ENCODE measurements at regions not wholly inside any gene's neighbourhood (a gene's known extent, or its start where the extent isn't known, plus 50 kb on each side); places are given as distances from the start of the nearest gene placed in this dataset.
A peak's percentile ranks its signal among the peaks of the same experiment; 100 is the strongest.

DNA sequence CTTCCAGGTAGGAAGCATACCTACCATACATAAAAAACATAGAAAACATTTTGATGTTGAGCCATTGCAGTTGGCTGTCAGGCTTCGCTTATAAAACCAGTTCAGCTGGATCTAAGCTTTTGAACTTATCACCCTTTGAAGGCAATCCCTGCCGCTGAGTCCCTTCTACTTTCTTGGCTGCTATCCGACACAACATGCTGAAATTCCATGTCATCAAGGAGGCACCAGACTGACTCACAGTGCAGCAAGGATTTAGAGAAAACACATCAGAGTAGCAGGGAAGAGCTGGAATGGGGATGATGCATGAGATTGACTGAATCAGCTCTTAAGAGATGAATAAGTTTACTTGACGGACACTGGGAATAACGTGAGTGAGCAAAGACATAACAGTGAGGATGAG lies 135.0 kb upstream of the MAN1A1 start:
- H3K4me3 ChIP-seq (ENCODE audit: low read depth in 2 of 2, low read length in 1 of 2) = no peak overlapping the region
- H3K27me3 ChIP-seq (ENCODE audit: insufficient read depth) = no peaks in the 10 kb centered on the region
- no peaks in the 10 kb centered on the region for H3K79me2 ChIP-seq (ENCODE audit: insufficient read depth)
- H3K4me2 ChIP-seq = no peak overlapping the region
- no peaks in the 10 kb centered on the region for H3F3A ChIP-seq (replicated peaks; ENCODE audit: insufficient read depth)
- no peaks in the 10 kb centered on the region; a peak in 1 of 4 replicates for H3K4me1 ChIP-seq (ENCODE audit: control insufficient read depth in 1 of 2, insufficient read depth in 2 of 2, low read depth in 1 of 2, low read length in 1 of 2)
- H3K27ac ChIP-seq (ENCODE audit: low read depth in 2 of 2, low read length in 1 of 2) = no peak overlapping the region
- H3K9me3 ChIP-seq = no peaks in the 10 kb centered on the region
- no peaks in the 10 kb centered on the region for H4K20me1 ChIP-seq (ENCODE audit: insufficient read depth)
- 42% methylated on average over 5 of the region's 5 CpGs for WGBS (ENCODE audit: low lambda C conversion rate)
- no peaks in the 10 kb centered on the region for H3K36me3 ChIP-seq (replicated peaks in 1 of 2; ENCODE audit: control insufficient read depth in 1 of 2, insufficient read depth in 2 of 2, low read length in 1 of 2)
- H3K9ac ChIP-seq = no peak overlapping the region
- ChIA-PET CTCF (no interaction called here), POLR2A (no interaction called here)
- no peak for DNase-seq
- H2AFZ ChIP-seq (ENCODE audit: low read depth) = no peak overlapping the region
- H3K9me2 ChIP-seq = no peaks in the 10 kb centered on the region
- TF ChIP-seq JUND (IDR thresholded peaks at IDR 0.05) = peak; percentile 43; the same call in 1 of the 2 replicates
- TF ChIP-seq NRF1 (IDR thresholded peaks at IDR 0.05; ENCODE audit: low read depth, low read length) = no peak
- TF ChIP-seq RAD21 (IDR thresholded peaks at IDR 0.05; ENCODE audit: low read length) = no peak
- TF ChIP-seq CHD2 (IDR thresholded peaks at IDR 0.05; ENCODE audit: low read length, partially characterized antibody) = no peak
- TF ChIP-seq ELF1 (IDR thresholded peaks at IDR 0.05) = no peak
- TF ChIP-seq TCF12 (IDR thresholded peaks at IDR 0.05) = peak; percentile 67
- TF ChIP-seq FOSL2 (IDR thresholded peaks at IDR 0.05; ENCODE audit: borderline replicate concordance, low read depth) = peak; percentile 61; the same call in 1 of the 2 replicates
- peak; percentile 55; the same call in 1 of the 2 replicates for TF ChIP-seq TEAD4 (IDR thresholded peaks at IDR 0.05; ENCODE audit: borderline replicate concordance, insufficient read depth)
- TF ChIP-seq, protein P1, sequence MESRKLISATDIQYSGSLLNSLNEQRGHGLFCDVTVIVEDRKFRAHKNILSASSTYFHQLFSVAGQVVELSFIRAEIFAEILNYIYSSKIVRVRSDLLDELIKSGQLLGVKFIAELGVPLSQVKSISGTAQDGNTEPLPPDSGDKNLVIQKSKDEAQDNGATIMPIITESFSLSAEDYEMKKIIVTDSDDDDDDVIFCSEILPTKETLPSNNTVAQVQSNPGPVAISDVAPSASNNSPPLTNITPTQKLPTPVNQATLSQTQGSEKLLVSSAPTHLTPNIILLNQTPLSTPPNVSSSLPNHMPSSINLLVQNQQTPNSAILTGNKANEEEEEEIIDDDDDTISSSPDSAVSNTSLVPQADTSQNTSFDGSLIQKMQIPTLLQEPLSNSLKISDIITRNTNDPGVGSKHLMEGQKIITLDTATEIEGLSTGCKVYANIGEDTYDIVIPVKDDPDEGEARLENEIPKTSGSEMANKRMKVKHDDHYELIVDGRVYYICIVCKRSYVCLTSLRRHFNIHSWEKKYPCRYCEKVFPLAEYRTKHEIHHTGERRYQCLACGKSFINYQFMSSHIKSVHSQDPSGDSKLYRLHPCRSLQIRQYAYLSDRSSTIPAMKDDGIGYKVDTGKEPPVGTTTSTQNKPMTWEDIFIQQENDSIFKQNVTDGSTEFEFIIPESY (IDR thresholded peaks at IDR 0.05; ENCODE audit: borderline replicate concordance, low read depth) = no peak
- TF ChIP-seq, protein P2, sequence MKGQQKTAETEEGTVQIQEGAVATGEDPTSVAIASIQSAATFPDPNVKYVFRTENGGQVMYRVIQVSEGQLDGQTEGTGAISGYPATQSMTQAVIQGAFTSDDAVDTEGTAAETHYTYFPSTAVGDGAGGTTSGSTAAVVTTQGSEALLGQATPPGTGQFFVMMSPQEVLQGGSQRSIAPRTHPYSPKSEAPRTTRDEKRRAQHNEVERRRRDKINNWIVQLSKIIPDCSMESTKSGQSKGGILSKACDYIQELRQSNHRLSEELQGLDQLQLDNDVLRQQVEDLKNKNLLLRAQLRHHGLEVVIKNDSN (IDR thresholded peaks at IDR 0.05; ENCODE audit: borderline replicate concordance, low read depth) = no peak
- no peak for TF ChIP-seq EZH2phosphoT487 (IDR thresholded peaks at IDR 0.05; ENCODE audit: borderline replicate concordance, low read depth)
- no peak for TF ChIP-seq POLR2AphosphoS5 (IDR thresholded peaks at IDR 0.05; ENCODE audit: low read depth, low read length)
- no peak for TF ChIP-seq YY1 (IDR thresholded peaks at IDR 0.05; ENCODE audit: low read depth)
- TF ChIP-seq NFIC (IDR thresholded peaks at IDR 0.05; ENCODE audit: borderline replicate concordance) = peak; percentile 66
- TF ChIP-seq, protein P3, sequence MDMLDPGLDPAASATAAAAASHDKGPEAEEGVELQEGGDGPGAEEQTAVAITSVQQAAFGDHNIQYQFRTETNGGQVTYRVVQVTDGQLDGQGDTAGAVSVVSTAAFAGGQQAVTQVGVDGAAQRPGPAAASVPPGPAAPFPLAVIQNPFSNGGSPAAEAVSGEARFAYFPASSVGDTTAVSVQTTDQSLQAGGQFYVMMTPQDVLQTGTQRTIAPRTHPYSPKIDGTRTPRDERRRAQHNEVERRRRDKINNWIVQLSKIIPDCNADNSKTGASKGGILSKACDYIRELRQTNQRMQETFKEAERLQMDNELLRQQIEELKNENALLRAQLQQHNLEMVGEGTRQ (IDR thresholded peaks at IDR 0.05; ENCODE audit: borderline replicate concordance, low read depth, low read length) = no peak
- TF ChIP-seq SIN3A (IDR thresholded peaks at IDR 0.05; ENCODE audit: borderline replicate concordance, low read depth, low read length) = no peak
- no peak for TF ChIP-seq SMC3 (IDR thresholded peaks at IDR 0.05; ENCODE audit: low read depth, low read length)
- no peak for TF ChIP-seq FOXM1 (IDR thresholded peaks at IDR 0.05; ENCODE audit: low read depth)
- TF ChIP-seq MXI1 (IDR thresholded peaks at IDR 0.05; ENCODE audit: low read depth, low read length) = no peak
- TF ChIP-seq RCOR1 (IDR thresholded peaks at IDR 0.05; ENCODE audit: low read length) = no peak
- TF ChIP-seq, protein P4, sequence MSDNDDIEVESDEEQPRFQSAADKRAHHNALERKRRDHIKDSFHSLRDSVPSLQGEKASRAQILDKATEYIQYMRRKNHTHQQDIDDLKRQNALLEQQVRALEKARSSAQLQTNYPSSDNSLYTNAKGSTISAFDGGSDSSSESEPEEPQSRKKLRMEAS (IDR thresholded peaks at IDR 0.05; ENCODE audit: low read depth) = peak; percentile 67
- TF ChIP-seq GABPA (IDR thresholded peaks at IDR 0.05; ENCODE audit: low read depth) = no peak
- TF ChIP-seq, protein P5, sequence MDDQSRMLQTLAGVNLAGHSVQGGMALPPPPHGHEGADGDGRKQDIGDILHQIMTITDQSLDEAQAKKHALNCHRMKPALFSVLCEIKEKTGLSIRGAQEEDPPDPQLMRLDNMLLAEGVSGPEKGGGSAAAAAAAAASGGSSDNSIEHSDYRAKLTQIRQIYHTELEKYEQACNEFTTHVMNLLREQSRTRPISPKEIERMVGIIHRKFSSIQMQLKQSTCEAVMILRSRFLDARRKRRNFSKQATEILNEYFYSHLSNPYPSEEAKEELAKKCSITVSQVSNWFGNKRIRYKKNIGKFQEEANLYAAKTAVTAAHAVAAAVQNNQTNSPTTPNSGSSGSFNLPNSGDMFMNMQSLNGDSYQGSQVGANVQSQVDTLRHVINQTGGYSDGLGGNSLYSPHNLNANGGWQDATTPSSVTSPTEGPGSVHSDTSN (IDR thresholded peaks at IDR 0.05) = peak; percentile 62
- no peak for TF ChIP-seq FOXJ3 (CRISPR knock-in tag; IDR thresholded peaks at IDR 0.05)
- TF ChIP-seq RFX5 (IDR thresholded peaks at IDR 0.05; ENCODE audit: low read length) = no peak
- no peak for TF ChIP-seq TAF1 (IDR thresholded peaks at IDR 0.05; ENCODE audit: borderline replicate concordance, low read depth, low read length)
- TF ChIP-seq, protein P6, sequence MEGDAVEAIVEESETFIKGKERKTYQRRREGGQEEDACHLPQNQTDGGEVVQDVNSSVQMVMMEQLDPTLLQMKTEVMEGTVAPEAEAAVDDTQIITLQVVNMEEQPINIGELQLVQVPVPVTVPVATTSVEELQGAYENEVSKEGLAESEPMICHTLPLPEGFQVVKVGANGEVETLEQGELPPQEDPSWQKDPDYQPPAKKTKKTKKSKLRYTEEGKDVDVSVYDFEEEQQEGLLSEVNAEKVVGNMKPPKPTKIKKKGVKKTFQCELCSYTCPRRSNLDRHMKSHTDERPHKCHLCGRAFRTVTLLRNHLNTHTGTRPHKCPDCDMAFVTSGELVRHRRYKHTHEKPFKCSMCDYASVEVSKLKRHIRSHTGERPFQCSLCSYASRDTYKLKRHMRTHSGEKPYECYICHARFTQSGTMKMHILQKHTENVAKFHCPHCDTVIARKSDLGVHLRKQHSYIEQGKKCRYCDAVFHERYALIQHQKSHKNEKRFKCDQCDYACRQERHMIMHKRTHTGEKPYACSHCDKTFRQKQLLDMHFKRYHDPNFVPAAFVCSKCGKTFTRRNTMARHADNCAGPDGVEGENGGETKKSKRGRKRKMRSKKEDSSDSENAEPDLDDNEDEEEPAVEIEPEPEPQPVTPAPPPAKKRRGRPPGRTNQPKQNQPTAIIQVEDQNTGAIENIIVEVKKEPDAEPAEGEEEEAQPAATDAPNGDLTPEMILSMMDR (IDR thresholded peaks at IDR 0.05) = no peak
- TF ChIP-seq MEF2A (IDR thresholded peaks at IDR 0.05; ENCODE audit: borderline replicate concordance, low read depth) = no peak
- TF ChIP-seq, protein P7, sequence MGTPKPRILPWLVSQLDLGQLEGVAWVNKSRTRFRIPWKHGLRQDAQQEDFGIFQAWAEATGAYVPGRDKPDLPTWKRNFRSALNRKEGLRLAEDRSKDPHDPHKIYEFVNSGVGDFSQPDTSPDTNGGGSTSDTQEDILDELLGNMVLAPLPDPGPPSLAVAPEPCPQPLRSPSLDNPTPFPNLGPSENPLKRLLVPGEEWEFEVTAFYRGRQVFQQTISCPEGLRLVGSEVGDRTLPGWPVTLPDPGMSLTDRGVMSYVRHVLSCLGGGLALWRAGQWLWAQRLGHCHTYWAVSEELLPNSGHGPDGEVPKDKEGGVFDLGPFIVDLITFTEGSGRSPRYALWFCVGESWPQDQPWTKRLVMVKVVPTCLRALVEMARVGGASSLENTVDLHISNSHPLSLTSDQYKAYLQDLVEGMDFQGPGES (IDR thresholded peaks at IDR 0.05; ENCODE audit: low read depth, low read length) = no peak
